ENCODE measurements at regions not wholly inside any gene's neighbourhood (a gene's known extent, or its start where the extent isn't known, plus 50 kb on each side); places are given as distances from the start of the nearest gene placed in this dataset.

- H3K4me3 ChIP-seq (ENCODE audit: low read length) = no peak overlapping the region
- WGBS = 80% methylated on average over 4 of the region's 4 CpGs
- intact Hi-C loops (cut with DNase I) = no loop called here
- no peaks in the 10 kb centered on the region for H3K4me1 ChIP-seq (ENCODE audit: control insufficient read depth, insufficient read depth, low read length)
- no peaks in the 10 kb centered on the region for H3K9me3 ChIP-seq (ENCODE audit: control insufficient read depth, low read length)
- ATAC-seq (no peak), DNase-seq (no peak)
- H3K27ac ChIP-seq (ENCODE audit: low read length) = no peak overlapping the region
- H3K27me3 ChIP-seq (ENCODE audit: control insufficient read depth, insufficient read depth) = no peaks in the 10 kb centered on the region
Observed at GRCh38 chr7:21067216-21067615, 280.5 kb upstream of the SP8 start.

GRCh38 chr7:21070571-21071090 lies 283.9 kb upstream of the SP8 start:
- Histone ChIP-seq H3K27me3 (ENCODE audit: control insufficient read depth, insufficient read depth) (no peaks in the 10 kb centered on the region), H3K4me1 (ENCODE audit: control insufficient read depth, insufficient read depth, low read length) (no peaks in the 10 kb centered on the region), H3K4me3 (ENCODE audit: low read length) (no peak overlapping the region), H3K9me3 (ENCODE audit: control insufficient read depth, low read length) (no peaks in the 10 kb centered on the region), H3K27ac (ENCODE audit: low read length) (no peak overlapping the region)
- DNase-seq (no peak), ATAC-seq (no peak)
- 70% methylated on average over 1 of the region's 1 CpG for WGBS
- intact Hi-C loops (cut with DNase I) = no loop called here

- H3K9me3 ChIP-seq (ENCODE audit: control insufficient read depth, low read length) = no peaks in the 10 kb centered on the region
- no peak overlapping the region for H3K27ac ChIP-seq (ENCODE audit: low read length)
- DNase-seq (no peak), ATAC-seq (no peak)
- intact Hi-C loops (cut with DNase I) = no loop called here
- no peaks in the 10 kb centered on the region for H3K27me3 ChIP-seq (ENCODE audit: control insufficient read depth, insufficient read depth)
- H3K4me1 ChIP-seq (ENCODE audit: control insufficient read depth, insufficient read depth, low read length) = no peaks in the 10 kb centered on the region
- WGBS = 39% methylated on average over 3 of the region's 3 CpGs
- H3K4me3 ChIP-seq (ENCODE audit: low read length) = no peak overlapping the region
Observed at GRCh38 chr7:21071561-21072501, 285.1 kb upstream of the SP8 start.

DNA sequence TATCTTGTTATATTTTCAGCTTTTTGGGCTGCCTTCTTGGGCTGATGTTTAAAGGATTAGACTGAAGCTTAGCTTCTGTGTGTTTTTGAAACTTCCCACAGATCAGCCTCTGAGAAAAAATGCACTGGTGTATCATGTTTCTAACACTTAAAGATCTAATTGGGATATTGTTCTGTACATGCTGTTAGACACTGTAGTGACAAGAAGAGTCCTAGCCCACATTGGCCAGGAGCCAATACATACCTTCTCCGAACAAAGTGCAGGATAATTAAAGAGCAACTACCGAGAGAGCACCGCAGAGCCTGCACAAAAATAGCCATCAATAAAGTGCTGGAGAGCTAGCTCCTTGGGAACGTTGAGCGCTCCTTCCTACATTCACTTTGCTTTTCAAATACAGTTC lies 289.4 kb upstream of the SP8 start:
- WGBS = 37% methylated on average over 5 of the region's 5 CpGs
- no peak for DNase-seq
- H3K27ac ChIP-seq (ENCODE audit: low read length) = no peak overlapping the region
- no peaks in the 10 kb centered on the region for H3K27me3 ChIP-seq (ENCODE audit: control insufficient read depth, insufficient read depth)
- H3K4me1 ChIP-seq (ENCODE audit: control insufficient read depth, insufficient read depth, low read length) = no peaks in the 10 kb centered on the region
- no peaks in the 10 kb centered on the region for H3K9me3 ChIP-seq (ENCODE audit: control insufficient read depth, low read length)
- no peak for ATAC-seq
- intact Hi-C loops (cut with DNase I) = no loop called here
- H3K4me3 ChIP-seq (ENCODE audit: low read length) = no peak overlapping the region

GRCh38 chr7:21076574-21076973 lies 289.9 kb upstream of the SP8 start:
- DNase-seq (no peak), ATAC-seq (no peak)
- no peaks in the 10 kb centered on the region for H3K4me1 ChIP-seq (ENCODE audit: control insufficient read depth, insufficient read depth, low read length)
- H3K27ac ChIP-seq (ENCODE audit: low read length) = no peak overlapping the region
- intact Hi-C loops (cut with DNase I) = no loop called here
- no peak overlapping the region for H3K4me3 ChIP-seq (ENCODE audit: low read length)
- H3K9me3 ChIP-seq (ENCODE audit: control insufficient read depth, low read length) = no peaks in the 10 kb centered on the region
- 66% methylated on average over 5 of the region's 5 CpGs for WGBS
- no peaks in the 10 kb centered on the region for H3K27me3 ChIP-seq (ENCODE audit: control insufficient read depth, insufficient read depth)

- Histone ChIP-seq H3K4me1 (ENCODE audit: control insufficient read depth, insufficient read depth, low read length) (no peaks in the 10 kb centered on the region), H3K27me3 (ENCODE audit: control insufficient read depth, insufficient read depth) (no peaks in the 10 kb centered on the region), H3K27ac (ENCODE audit: low read length) (no peak overlapping the region), H3K9me3 (ENCODE audit: control insufficient read depth, low read length) (no peaks in the 10 kb centered on the region), H3K4me3 (ENCODE audit: low read length) (no peak overlapping the region)
- ATAC-seq = no peak
- intact Hi-C loops (cut with DNase I) = no loop called here
- no peak for DNase-seq
- WGBS = 81% methylated on average over 5 of the region's 5 CpGs
Observed at GRCh38 chr7:21077602-21078001, 290.9 kb upstream of the SP8 start.

- WGBS = 89% methylated on average over 7 of the region's 7 CpGs
- Histone ChIP-seq H3K4me1 (ENCODE audit: control insufficient read depth, insufficient read depth, low read length) (no peaks in the 10 kb centered on the region), H3K9me3 (ENCODE audit: control insufficient read depth, low read length) (no peaks in the 10 kb centered on the region), H3K27me3 (ENCODE audit: control insufficient read depth, insufficient read depth) (no peaks in the 10 kb centered on the region), H3K4me3 (ENCODE audit: low read length) (no peak overlapping the region), H3K27ac (ENCODE audit: low read length) (no peak overlapping the region)
- DNase-seq = no peak
- ATAC-seq = no peak
- intact Hi-C loops (cut with DNase I) = no loop called here
Observed at GRCh38 chr7:21084286-21084685, 297.6 kb upstream of the SP8 start.

- Histone ChIP-seq H3K4me3 (ENCODE audit: low read length) (no peak overlapping the region), H3K27ac (ENCODE audit: low read length) (no peak overlapping the region), H3K27me3 (ENCODE audit: control insufficient read depth, insufficient read depth) (no peaks in the 10 kb centered on the region), H3K9me3 (ENCODE audit: control insufficient read depth, low read length) (no peaks in the 10 kb centered on the region), H3K4me1 (ENCODE audit: control insufficient read depth, insufficient read depth, low read length) (no peaks in the 10 kb centered on the region)
- DNase-seq = no peak
- intact Hi-C loops (cut with DNase I) = no loop called here
- no peak for ATAC-seq
Observed at GRCh38 chr7:21086688-21087087, 300.0 kb upstream of the SP8 start.

- no peak overlapping the region for H3K27ac ChIP-seq (ENCODE audit: low read length)
- H3K4me1 ChIP-seq (ENCODE audit: control insufficient read depth, insufficient read depth, low read length) = no peaks in the 10 kb centered on the region
- no peak overlapping the region for H3K4me3 ChIP-seq (ENCODE audit: low read length)
- no peaks in the 10 kb centered on the region for H3K27me3 ChIP-seq (ENCODE audit: control insufficient read depth, insufficient read depth)
- no peaks in the 10 kb centered on the region for H3K9me3 ChIP-seq (ENCODE audit: control insufficient read depth, low read length)
- intact Hi-C loops (cut with DNase I) = no loop called here
- ATAC-seq (no peak), DNase-seq (no peak)
- 64% methylated on average over 4 of the region's 4 CpGs for WGBS
Observed at GRCh38 chr7:21089653-21090052, 303.0 kb upstream of the SP8 start.

DNA sequence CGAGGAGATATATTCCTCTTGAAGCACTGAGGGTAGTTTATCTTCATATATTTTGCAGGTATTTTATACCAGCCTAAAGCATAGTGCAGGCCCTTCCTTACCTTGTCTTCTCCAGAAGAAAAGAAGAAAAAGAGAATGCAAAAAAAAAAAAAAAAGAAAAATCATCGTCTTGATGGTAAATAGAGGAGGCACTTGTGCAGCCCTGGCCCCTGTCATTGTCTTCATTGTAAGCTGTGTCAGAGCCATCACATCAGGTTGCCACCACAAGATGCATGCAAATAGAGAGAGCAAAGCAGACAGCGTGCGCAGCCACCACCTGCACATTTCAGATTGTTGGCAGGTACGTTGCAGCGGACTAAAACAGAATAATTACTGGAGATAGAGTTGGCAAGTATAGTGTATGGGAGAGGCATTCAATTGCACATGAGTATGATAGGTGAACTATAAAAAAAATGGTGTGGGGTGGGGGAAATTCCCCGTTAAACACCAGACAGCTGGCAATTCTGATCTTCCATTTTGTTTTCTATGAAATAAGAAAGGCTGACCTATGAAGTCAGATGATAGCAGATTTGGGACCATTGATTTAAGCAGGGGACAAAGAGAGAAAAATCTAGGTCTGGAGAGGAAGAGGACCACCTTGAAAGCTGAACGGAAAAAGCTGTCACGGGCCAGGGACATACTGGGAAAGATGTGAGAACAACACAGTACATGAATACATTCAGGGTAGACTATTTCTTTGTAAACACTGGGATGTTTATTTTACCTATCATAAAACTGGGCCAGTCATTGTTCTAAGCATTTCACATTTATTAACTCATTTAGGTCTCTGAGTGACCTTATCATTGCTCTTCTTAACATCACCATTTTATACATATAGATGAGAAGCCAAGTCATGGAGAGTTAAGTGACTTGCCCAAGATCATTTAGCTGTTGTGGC lies 306.3 kb upstream of the SP8 start:
- WGBS = 84% methylated on average over 9 of the region's 9 CpGs
- H3K4me1 ChIP-seq (ENCODE audit: control insufficient read depth, insufficient read depth, low read length) = no peaks in the 10 kb centered on the region
- ATAC-seq (no peak), DNase-seq (no peak)
- H3K27ac ChIP-seq (ENCODE audit: low read length) = no peak overlapping the region
- intact Hi-C loops (cut with DNase I) = no loop called here
- no peaks in the 10 kb centered on the region for H3K9me3 ChIP-seq (ENCODE audit: control insufficient read depth, low read length)
- H3K4me3 ChIP-seq (ENCODE audit: low read length) = no peak overlapping the region
- H3K27me3 ChIP-seq (ENCODE audit: control insufficient read depth, insufficient read depth) = no peaks in the 10 kb centered on the region

GRCh38 chr7:21094589-21094988 lies 307.9 kb upstream of the SP8 start:
- no peak for ATAC-seq
- intact Hi-C loops (cut with DNase I) = no loop called here
- H3K4me3 ChIP-seq (ENCODE audit: low read length) = no peak overlapping the region
- H3K9me3 ChIP-seq (ENCODE audit: control insufficient read depth, low read length) = no peaks in the 10 kb centered on the region
- H3K4me1 ChIP-seq (ENCODE audit: control insufficient read depth, insufficient read depth, low read length) = no peaks in the 10 kb centered on the region
- no peaks in the 10 kb centered on the region for H3K27me3 ChIP-seq (ENCODE audit: control insufficient read depth, insufficient read depth)
- H3K27ac ChIP-seq (ENCODE audit: low read length) = no peak overlapping the region
- no peak for DNase-seq
